ENCODE measurements at regions not wholly inside any gene's neighbourhood (a gene's known extent, or its start where the extent isn't known, plus 50 kb on each side); places are given as distances from the start of the nearest gene placed in this dataset.

GRCh38 chr3:193010191-193010590, 92.5 kb upstream of the MB21D2 start:
- intact Hi-C loops (cut with micrococcal nuclease; ENCODE audit: unreplicated experiment): no loop called here
- no peak for DNase-seq (ENCODE audit: low spot score)
- CTCF ChIA-PET: no interaction called here
- Histone ChIP-seq H3K9me3 (ENCODE audit: low read depth, low read length, poor library complexity, severe bottlenecking) (no peaks in the 10 kb centered on the region), H3K4me1 (ENCODE audit: insufficient read depth, low read length, poor library complexity, severe bottlenecking) (no peaks in the 10 kb centered on the region), H3K4me3 (ENCODE audit: low read depth, low read length, poor library complexity, severe bottlenecking) (no peak overlapping the region), H3K36me3 (ENCODE audit: insufficient read depth, low read length, poor library complexity, severe bottlenecking) (no peaks in the 10 kb centered on the region), H3K27ac (ENCODE audit: low read depth, low read length, poor library complexity, severe bottlenecking) (no peak overlapping the region), H3K27me3 (replicated peaks; ENCODE audit: insufficient read depth, low read depth, low read length, poor library complexity) (no peaks in the 10 kb centered on the region)
- no peak for TF ChIP-seq EZH2 (IDR thresholded peaks at IDR 0.05; ENCODE audit: borderline replicate concordance, low read depth, low read length, poor library complexity, severe bottlenecking)
- TF ChIP-seq, protein P1, sequence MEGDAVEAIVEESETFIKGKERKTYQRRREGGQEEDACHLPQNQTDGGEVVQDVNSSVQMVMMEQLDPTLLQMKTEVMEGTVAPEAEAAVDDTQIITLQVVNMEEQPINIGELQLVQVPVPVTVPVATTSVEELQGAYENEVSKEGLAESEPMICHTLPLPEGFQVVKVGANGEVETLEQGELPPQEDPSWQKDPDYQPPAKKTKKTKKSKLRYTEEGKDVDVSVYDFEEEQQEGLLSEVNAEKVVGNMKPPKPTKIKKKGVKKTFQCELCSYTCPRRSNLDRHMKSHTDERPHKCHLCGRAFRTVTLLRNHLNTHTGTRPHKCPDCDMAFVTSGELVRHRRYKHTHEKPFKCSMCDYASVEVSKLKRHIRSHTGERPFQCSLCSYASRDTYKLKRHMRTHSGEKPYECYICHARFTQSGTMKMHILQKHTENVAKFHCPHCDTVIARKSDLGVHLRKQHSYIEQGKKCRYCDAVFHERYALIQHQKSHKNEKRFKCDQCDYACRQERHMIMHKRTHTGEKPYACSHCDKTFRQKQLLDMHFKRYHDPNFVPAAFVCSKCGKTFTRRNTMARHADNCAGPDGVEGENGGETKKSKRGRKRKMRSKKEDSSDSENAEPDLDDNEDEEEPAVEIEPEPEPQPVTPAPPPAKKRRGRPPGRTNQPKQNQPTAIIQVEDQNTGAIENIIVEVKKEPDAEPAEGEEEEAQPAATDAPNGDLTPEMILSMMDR (conservative IDR thresholded peaks at IDR 0.05; ENCODE audit: low read depth, low read length): no peak
- BruUV-seq (replicated peaks): no TSS peak
- POLR2A ChIA-PET (ENCODE audit: low non-redundant PET): no interaction called here

DNA sequence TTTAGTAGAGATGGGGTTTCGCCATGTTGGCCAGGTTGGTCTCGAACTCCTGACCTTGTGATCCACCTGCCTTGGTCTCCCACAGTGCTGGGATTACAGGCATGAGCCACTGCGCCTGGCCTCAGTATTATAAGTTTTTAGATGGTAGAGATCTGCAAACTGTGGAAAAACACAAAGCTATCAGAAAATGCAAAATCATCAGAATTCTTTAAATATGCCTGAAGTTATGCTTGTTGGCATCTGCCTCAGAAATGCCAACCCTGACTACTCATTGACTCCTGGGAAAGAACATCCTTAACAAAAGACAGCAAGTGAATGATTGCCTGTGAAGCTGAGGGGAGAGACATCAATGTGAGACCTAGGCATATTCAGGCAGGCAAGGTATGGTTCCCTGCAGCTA, 94.3 kb upstream of the MB21D2 start:
- H3K4me3 ChIP-seq (ENCODE audit: low read depth, low read length, poor library complexity, severe bottlenecking): no peak overlapping the region
- no peak overlapping the region for H3K27ac ChIP-seq (ENCODE audit: low read depth, low read length, poor library complexity, severe bottlenecking)
- BruUV-seq (replicated peaks): no TSS peak
- ChIA-PET POLR2A (ENCODE audit: low non-redundant PET) (no interaction called here), CTCF (no interaction called here)
- intact Hi-C loops (cut with micrococcal nuclease; ENCODE audit: unreplicated experiment): no loop called here
- H3K4me1 ChIP-seq (ENCODE audit: insufficient read depth, low read length, poor library complexity, severe bottlenecking): no peaks in the 10 kb centered on the region
- TF ChIP-seq, protein P1 (conservative IDR thresholded peaks at IDR 0.05; ENCODE audit: low read depth, low read length): no peak
- no peaks in the 10 kb centered on the region for H3K9me3 ChIP-seq (ENCODE audit: low read depth, low read length, poor library complexity, severe bottlenecking)
- H3K27me3 ChIP-seq (replicated peaks; ENCODE audit: insufficient read depth, low read depth, low read length, poor library complexity): no peaks in the 10 kb centered on the region
- H3K36me3 ChIP-seq (ENCODE audit: insufficient read depth, low read length, poor library complexity, severe bottlenecking): no peaks in the 10 kb centered on the region
- DNase-seq (ENCODE audit: low spot score): no peak

- CTCF ChIA-PET: no interaction called here
Observed at GRCh38 chr3:193014902-193015301, 97.2 kb upstream of the MB21D2 start.

More at GRCh38 chr3:193014902-193015301, 97.2 kb upstream of the MB21D2 start:
- Histone ChIP-seq H3K27ac (ENCODE audit: low read depth, low read length, poor library complexity, severe bottlenecking) (no peak overlapping the region), H3K4me1 (ENCODE audit: insufficient read depth, low read length, poor library complexity, severe bottlenecking) (no peaks in the 10 kb centered on the region), H3K9me3 (ENCODE audit: low read depth, low read length, poor library complexity, severe bottlenecking) (no peaks in the 10 kb centered on the region), H3K4me3 (ENCODE audit: low read depth, low read length, poor library complexity, severe bottlenecking) (no peak overlapping the region), H3K27me3 (replicated peaks; ENCODE audit: insufficient read depth, low read depth, low read length, poor library complexity) (no peaks in the 10 kb centered on the region), H3K36me3 (ENCODE audit: insufficient read depth, low read length, poor library complexity, severe bottlenecking) (no peaks in the 10 kb centered on the region)
- DNase-seq (ENCODE audit: low spot score): no peak
- no TSS peak for BruUV-seq (replicated peaks)
- POLR2A ChIA-PET (ENCODE audit: low non-redundant PET): no interaction called here
- intact Hi-C loops (cut with micrococcal nuclease; ENCODE audit: unreplicated experiment): no loop called here
- TF ChIP-seq, protein P1 (conservative IDR thresholded peaks at IDR 0.05; ENCODE audit: low read depth, low read length): no peak
- no peak for TF ChIP-seq EZH2 (IDR thresholded peaks at IDR 0.05; ENCODE audit: borderline replicate concordance, low read depth, low read length, poor library complexity, severe bottlenecking)

All from A673 (cell line).